Sigmoid colon (tissue), 4 donors: ENCODE measurements at regions not wholly inside any gene's neighbourhood (a gene's known extent, or its start where the extent isn't known, plus 50 kb on each side); places are given as distances from the start of the nearest gene placed in this dataset.

Experiments used
- CTCF ChIP-seq, 4 experiments: fragments of 450-650 bp in 3 of 4; fragments of 200-600 bp in 1 of 4; IDR thresholded peaks; one replicate each; pipeline ENCODE4 v1.5.1; 2016 to 2019; ENCODE audit warnings: antibody characterized with exemption in 4 of 4, mild to moderate bottlenecking in 3 of 4, moderate library complexity in 2 of 4
- POLR2A ChIP-seq, 2 donors: fragments of 450-650 bp; IDR thresholded peaks; one replicate each; pipeline ENCODE4 v1.6.1; 2016; ENCODE audit warnings: antibody characterized with exemption in 2 of 2, mild to moderate bottlenecking in 2 of 2, moderate library complexity in 2 of 2
- POLR2AphosphoS5 ChIP-seq, 4 donors: sonication (generic); formaldehyde crosslinking; IDR thresholded peaks; one replicate each; pipeline ENCODE4 v1.6.1; 2017; ENCODE audit warnings: antibody characterized with exemption in 4 of 4

GRCh38 chr17:52515927-52516326 is 357.4 kb upstream of the CA10 start:
- TF ChIP-seq CTCF (IDR thresholded peaks at IDR 0.05), result no peak
- no peak for TF ChIP-seq POLR2A (IDR thresholded peaks at IDR 0.05)
- no peak for TF ChIP-seq POLR2AphosphoS5 (IDR thresholded peaks at IDR 0.05)
